IMR-90 (cell line): ENCODE measurements at regions not wholly inside any gene's neighbourhood (a gene's known extent, or its start where the extent isn't known, plus 50 kb on each side); places are given as distances from the start of the nearest gene placed in this dataset.

Experiments
- BHLHE40 ChIP-seq: fragments of 150-350 bp; IDR thresholded peaks from 2 replicates; pipeline ENCODE4 v1.6.1; 2016; ENCODE audit warnings: mild to moderate bottlenecking, low read depth, low read length
- CEBPB ChIP-seq: IDR thresholded peaks from 2 replicates; pipeline ENCODE4 v1.6.1; 2012; ENCODE audit warnings: low read depth, low read length, improper control_type of control experiment
- CHD1 ChIP-seq: IDR thresholded peaks from 2 replicates; pipeline ENCODE4 v1.6.1; 2012; ENCODE audit warnings: low read depth, low read length, improper control_type of control experiment
- POLR2A ChIP-seq: IDR thresholded peaks from 2 replicates; pipeline ENCODE4 v1.6.1; 2012; ENCODE audit warnings: mild to moderate bottlenecking, low read depth, low read length
- SMC3 ChIP-seq: fragments of 150-350 bp; IDR thresholded peaks from 2 replicates; pipeline ENCODE4 v1.6.1; 2016; ENCODE audit warnings: low read depth, mild to moderate bottlenecking, antibody characterized with exemption, low read length, moderate library complexity
- TF ChIP-seq, protein P1 (sequence below): conservative IDR thresholded peaks from 2 replicates; pipeline ENCODE4 v1.5.1; 2012; ENCODE audit warnings: mild to moderate bottlenecking, low read depth, low read length, improper control_type of control experiment

DNA sequence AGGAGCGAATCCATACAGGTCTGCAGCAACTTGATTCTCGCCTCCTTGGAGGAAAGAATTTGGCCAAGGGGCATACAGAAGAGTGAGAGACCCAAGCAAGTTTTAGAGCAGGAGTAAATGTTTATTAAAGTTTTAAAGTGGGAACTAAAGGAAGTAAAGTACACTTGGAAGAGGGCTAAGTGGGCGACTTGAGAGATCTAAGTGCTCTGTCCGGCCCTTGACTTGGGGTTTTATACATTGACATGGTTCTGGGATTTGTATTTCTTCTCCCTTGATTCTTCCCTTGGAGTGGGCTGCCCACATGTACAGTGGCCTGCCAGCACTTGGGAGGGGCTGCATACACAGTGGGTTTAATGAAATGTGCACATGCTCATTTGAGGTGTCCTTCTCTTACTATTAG lies 421.2 kb downstream of the TMEM121 start:
- TF ChIP-seq SMC3 (no peak), BHLHE40 (no peak), CHD1 (no peak), POLR2A (no peak), CEBPB (no peak)
- TF ChIP-seq, protein P1, sequence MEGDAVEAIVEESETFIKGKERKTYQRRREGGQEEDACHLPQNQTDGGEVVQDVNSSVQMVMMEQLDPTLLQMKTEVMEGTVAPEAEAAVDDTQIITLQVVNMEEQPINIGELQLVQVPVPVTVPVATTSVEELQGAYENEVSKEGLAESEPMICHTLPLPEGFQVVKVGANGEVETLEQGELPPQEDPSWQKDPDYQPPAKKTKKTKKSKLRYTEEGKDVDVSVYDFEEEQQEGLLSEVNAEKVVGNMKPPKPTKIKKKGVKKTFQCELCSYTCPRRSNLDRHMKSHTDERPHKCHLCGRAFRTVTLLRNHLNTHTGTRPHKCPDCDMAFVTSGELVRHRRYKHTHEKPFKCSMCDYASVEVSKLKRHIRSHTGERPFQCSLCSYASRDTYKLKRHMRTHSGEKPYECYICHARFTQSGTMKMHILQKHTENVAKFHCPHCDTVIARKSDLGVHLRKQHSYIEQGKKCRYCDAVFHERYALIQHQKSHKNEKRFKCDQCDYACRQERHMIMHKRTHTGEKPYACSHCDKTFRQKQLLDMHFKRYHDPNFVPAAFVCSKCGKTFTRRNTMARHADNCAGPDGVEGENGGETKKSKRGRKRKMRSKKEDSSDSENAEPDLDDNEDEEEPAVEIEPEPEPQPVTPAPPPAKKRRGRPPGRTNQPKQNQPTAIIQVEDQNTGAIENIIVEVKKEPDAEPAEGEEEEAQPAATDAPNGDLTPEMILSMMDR: no peak
